GM20000 (cell line): ENCODE measurements at regions not wholly inside any gene's neighbourhood (a gene's known extent, or its start where the extent isn't known, plus 50 kb on each side); places are given as distances from the start of the nearest gene placed in this dataset.

Experiments
- DNase-seq: peaks from one replicate; pipeline ENCODE4 v3.0.0; 2012; ENCODE audit warnings: low spot score
- CTCF ChIP-seq: IDR thresholded peaks from 2 replicates; pipeline ENCODE4 v1.5.1; 2012; ENCODE audit warnings: mild to moderate bottlenecking, control low read depth; ENCODE audit errors: extremely low read depth, missing control alignments

- TF ChIP-seq CTCF = no peak
- DNase-seq = no peak
Observed at GRCh38 chr6:14818422-14818884, 427.4 kb upstream of the JARID2 start.

- no peak for DNase-seq
Observed at GRCh38 chr6:14819001-14819400, 426.9 kb upstream of the JARID2 start.

GRCh38 chr6:14819840-14820420 lies 425.9 kb upstream of the JARID2 start:
- DNase-seq = no peak
- TF ChIP-seq CTCF = no peak

More at GRCh38 chr6:14819001-14819400, 426.9 kb upstream of the JARID2 start:
- TF ChIP-seq CTCF = no peak

GRCh38 chr6:14822012-14822553 lies 423.8 kb upstream of the JARID2 start:
- DNase-seq = no peak
- TF ChIP-seq CTCF = no peak

- DNase-seq = no peak
- no peak for TF ChIP-seq CTCF
Observed at GRCh38 chr6:14822679-14823078, 423.2 kb upstream of the JARID2 start.

- no peak for DNase-seq
Observed at GRCh38 chr6:14824060-14824459, 421.8 kb upstream of the JARID2 start.

More at GRCh38 chr6:14824060-14824459, 421.8 kb upstream of the JARID2 start:
- TF ChIP-seq CTCF = no peak
